Thyroid gland (tissue), 4 donors: ENCODE measurements at regions not wholly inside any gene's neighbourhood (a gene's known extent, or its start where the extent isn't known, plus 50 kb on each side); places are given as distances from the start of the nearest gene placed in this dataset.

ENCODE experiments used
- CTCF ChIP-seq, 6 experiments: fragments of 200-600 bp in 3 of 6; fragments of 450-650 bp in 3 of 6; sonication (generic) in 3 of 6; IDR thresholded peaks; one replicate each; pipeline ENCODE4 v1.5.1; 2016 to 2019; ENCODE audit warnings: antibody characterized with exemption in 6 of 6, mild to moderate bottlenecking in 2 of 6, inconsistent platforms in 1 of 6, moderate library complexity in 1 of 6
- POLR2A ChIP-seq, 2 donors: fragments of 450-650 bp; IDR thresholded peaks; one replicate each; pipeline ENCODE4 v1.6.1; 2017; ENCODE audit warnings: antibody characterized with exemption in 2 of 2, mild to moderate bottlenecking in 2 of 2, moderate library complexity in 1 of 2

- no peak for TF ChIP-seq CTCF (IDR thresholded peaks at IDR 0.05)
- no peak for TF ChIP-seq POLR2A (IDR thresholded peaks at IDR 0.05)
Observed at GRCh38 chrX:96432647-96433046, 252.0 kb upstream of the DIAPH2 start.
